MM.1S (cell line): ENCODE measurements at regions not wholly inside any gene's neighbourhood (a gene's known extent, or its start where the extent isn't known, plus 50 kb on each side); places are given as distances from the start of the nearest gene placed in this dataset.

Experiments used
- EZH2phosphoT487 ChIP-seq: fragments of 300-600 bp; sonication (generic); IDR thresholded peaks from 2 replicates; pipeline ENCODE4 v1.6.1; 2018; ENCODE audit warnings: antibody characterized with exemption, low read length
- TF ChIP-seq, protein P1 (sequence below): fragments of 300-600 bp; sonication (generic); IDR thresholded peaks from 2 replicates; pipeline ENCODE4 v1.5.1; 2016; ENCODE audit warnings: antibody characterized with exemption, low read length, mixed read lengths

GRCh38 chr13:42485272-42485671 lies 88.7 kb upstream of the TNFSF11 start:
- TF ChIP-seq, protein P1, sequence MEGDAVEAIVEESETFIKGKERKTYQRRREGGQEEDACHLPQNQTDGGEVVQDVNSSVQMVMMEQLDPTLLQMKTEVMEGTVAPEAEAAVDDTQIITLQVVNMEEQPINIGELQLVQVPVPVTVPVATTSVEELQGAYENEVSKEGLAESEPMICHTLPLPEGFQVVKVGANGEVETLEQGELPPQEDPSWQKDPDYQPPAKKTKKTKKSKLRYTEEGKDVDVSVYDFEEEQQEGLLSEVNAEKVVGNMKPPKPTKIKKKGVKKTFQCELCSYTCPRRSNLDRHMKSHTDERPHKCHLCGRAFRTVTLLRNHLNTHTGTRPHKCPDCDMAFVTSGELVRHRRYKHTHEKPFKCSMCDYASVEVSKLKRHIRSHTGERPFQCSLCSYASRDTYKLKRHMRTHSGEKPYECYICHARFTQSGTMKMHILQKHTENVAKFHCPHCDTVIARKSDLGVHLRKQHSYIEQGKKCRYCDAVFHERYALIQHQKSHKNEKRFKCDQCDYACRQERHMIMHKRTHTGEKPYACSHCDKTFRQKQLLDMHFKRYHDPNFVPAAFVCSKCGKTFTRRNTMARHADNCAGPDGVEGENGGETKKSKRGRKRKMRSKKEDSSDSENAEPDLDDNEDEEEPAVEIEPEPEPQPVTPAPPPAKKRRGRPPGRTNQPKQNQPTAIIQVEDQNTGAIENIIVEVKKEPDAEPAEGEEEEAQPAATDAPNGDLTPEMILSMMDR = no peak
- no peak for TF ChIP-seq EZH2phosphoT487
